ENCODE measurements at regions not wholly inside any gene's neighbourhood (a gene's known extent, or its start where the extent isn't known, plus 50 kb on each side); places are given as distances from the start of the nearest gene placed in this dataset.
"Not testable (repeated sequence)": the region's sequence is repeated elsewhere in the genome, so short reads cannot be mapped to it uniquely, and the experiment has no call there.

DNA sequence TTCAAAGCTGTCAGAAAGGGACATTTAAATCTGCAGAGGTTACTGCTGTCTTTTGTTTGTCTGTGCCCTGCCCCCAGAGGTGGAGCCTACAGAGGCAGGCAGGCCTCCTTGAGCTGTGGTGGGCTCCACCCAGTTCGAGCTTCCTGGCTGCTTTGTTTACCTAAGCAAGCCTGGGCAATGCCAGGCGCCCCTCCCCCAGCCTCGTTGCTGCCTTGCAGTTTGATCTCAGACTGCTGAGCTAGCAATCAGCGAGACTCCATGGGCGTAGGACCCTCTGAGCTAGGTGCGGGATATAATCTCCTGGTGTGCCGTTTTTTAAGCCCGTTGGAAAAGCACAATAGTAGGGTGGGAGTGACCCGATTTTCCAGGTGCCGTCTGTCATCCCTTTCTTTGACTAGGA, 86.6 kb upstream of the ZWINT start:
- DNase-seq (ENCODE audit: low spot score): not testable (repeated sequence)

DNA sequence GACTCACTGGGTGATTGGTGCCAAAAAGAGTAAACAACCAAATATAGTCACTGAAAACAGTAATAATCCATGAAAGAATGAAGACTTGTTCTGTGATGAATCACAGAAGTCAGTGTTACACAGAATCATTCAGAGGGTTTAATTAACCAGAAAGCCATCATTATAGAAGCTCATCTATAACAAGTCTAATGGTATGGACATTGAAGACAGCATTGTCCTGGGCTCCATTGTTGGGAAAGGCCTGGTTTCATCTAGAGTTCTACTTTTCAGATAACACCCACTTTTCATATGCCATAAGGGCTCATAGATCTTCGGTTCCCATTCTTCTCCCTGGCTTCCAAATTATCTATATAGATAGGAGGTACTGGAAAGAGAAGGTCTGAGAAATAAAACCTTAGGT, 80.3 kb upstream of the ZWINT start:
- DNase-seq (ENCODE audit: low spot score): not testable (repeated sequence)

Measured in hepatic stellate cell (primary cell).